ENCODE measurements at regions not wholly inside any gene's neighbourhood (a gene's known extent, or its start where the extent isn't known, plus 50 kb on each side); places are given as distances from the start of the nearest gene placed in this dataset.

- Histone ChIP-seq H3K9me3 (ENCODE audit: low read length) (no peaks in the 10 kb centered on the region), H3K4me1 (ENCODE audit: insufficient read depth, low read length) (no peaks in the 10 kb centered on the region), H3K4me3 (ENCODE audit: low read length) (no peak overlapping the region), H3K36me3 (ENCODE audit: insufficient read depth, low read length) (no peaks in the 10 kb centered on the region), H3K27me3 (ENCODE audit: insufficient read depth, low read length, poor library complexity, severe bottlenecking) (no peaks in the 10 kb centered on the region), H3K27ac (ENCODE audit: low read depth, low read length) (no peak overlapping the region)
- peaks cover 0 to 6% (median 5%) of the 10 kb centered on the region in 3 donors for H3K4me1 Mint-ChIP-seq
- no peak overlapping the region for H3K4me3 Mint-ChIP-seq
- H3K9me3 Mint-ChIP-seq, result no peaks in the 10 kb centered on the region
- ChIA-PET POLR2A (no interaction called here), CTCF (interaction anchor here (1.1 kb wide), 1 partner anchor 23 kb away, joined by 3 read pairs; no protein-coding TSS in a partner anchor)
- H3K36me3 Mint-ChIP-seq, result peaks cover 0 to 6% (median 0%) of the 10 kb centered on the region in 3 donors
- H3K27ac Mint-ChIP-seq, result no peak overlapping the region
- no peak for DNase-seq
- H3K27me3 Mint-ChIP-seq, result peaks cover 0 to 3% of the 10 kb centered on the region in 2 donors
These were observed 54.5 kb upstream of the KCNMB1 start for GRCh38 chr5:170443624-170444023.

GRCh38 chr5:170442921-170443320 lies 53.8 kb upstream of the KCNMB1 start:
- Mint-ChIP-seq H3K4me3 (no peak overlapping the region), H3K36me3 (peaks cover 0 to 4% (median 0%) of the 10 kb centered on the region in 3 donors), H3K27ac (no peak overlapping the region), H3K4me1 (peaks cover 0 to 6% (median 5%) of the 10 kb centered on the region in 3 donors), H3K9me3 (no peaks in the 10 kb centered on the region), H3K27me3 (peaks cover 0 to 3% of the 10 kb centered on the region in 2 donors)
- H3K4me3 ChIP-seq (ENCODE audit: low read length), result no peak overlapping the region
- no peaks in the 10 kb centered on the region for H3K27me3 ChIP-seq (ENCODE audit: insufficient read depth, low read length, poor library complexity, severe bottlenecking)
- ChIA-PET POLR2A (no interaction called here), CTCF (interaction anchor here (0.9 kb wide), 1 partner anchor 12 kb away, joined by 3 read pairs; no protein-coding TSS in a partner anchor)
- H3K4me1 ChIP-seq (ENCODE audit: insufficient read depth, low read length), result no peaks in the 10 kb centered on the region
- H3K9me3 ChIP-seq (ENCODE audit: low read length), result no peaks in the 10 kb centered on the region
- DNase-seq, result no peak
- no peaks in the 10 kb centered on the region for H3K36me3 ChIP-seq (ENCODE audit: insufficient read depth, low read length)
- H3K27ac ChIP-seq (ENCODE audit: low read depth, low read length), result no peak overlapping the region

GRCh38 chr5:170442391-170442790 lies 53.2 kb upstream of the KCNMB1 start:
- CTCF ChIA-PET, result interaction anchor here (0.9 kb wide), 1 partner anchor 13 kb away, joined by 3 read pairs; no protein-coding TSS in a partner anchor
- H3K4me1 Mint-ChIP-seq, result peaks cover 0 to 6% (median 5%) of the 10 kb centered on the region in 3 donors
- DNase-seq, result no peak

GRCh38 chr5:170441393-170441784 lies 52.2 kb upstream of the KCNMB1 start:
- no peaks in the 10 kb centered on the region for H3K4me1 ChIP-seq (ENCODE audit: insufficient read depth, low read length)
- no peak overlapping the region for H3K27ac ChIP-seq (ENCODE audit: low read depth, low read length)
- H3K27me3 ChIP-seq (ENCODE audit: insufficient read depth, low read length, poor library complexity, severe bottlenecking), result no peaks in the 10 kb centered on the region
- no peak overlapping the region for H3K4me3 ChIP-seq (ENCODE audit: low read length)
- ChIA-PET CTCF (no interaction called here), POLR2A (no interaction called here)
- Mint-ChIP-seq H3K4me1 (peaks cover 0 to 6% (median 5%) of the 10 kb centered on the region in 3 donors), H3K9me3 (no peaks in the 10 kb centered on the region), H3K36me3 (no peaks in the 10 kb centered on the region), H3K27me3 (peaks cover 0 to 2% of the 10 kb centered on the region in 2 donors), H3K27ac (no peak overlapping the region), H3K4me3 (no peak overlapping the region)
- DNase-seq, result no peak
- no peaks in the 10 kb centered on the region for H3K9me3 ChIP-seq (ENCODE audit: low read length)
- H3K36me3 ChIP-seq (ENCODE audit: insufficient read depth, low read length), result no peaks in the 10 kb centered on the region

More at GRCh38 chr5:170442391-170442790, 53.2 kb upstream of the KCNMB1 start:
- H3K9me3 Mint-ChIP-seq, result no peaks in the 10 kb centered on the region
- Histone ChIP-seq H3K9me3 (ENCODE audit: low read length) (no peaks in the 10 kb centered on the region), H3K36me3 (ENCODE audit: insufficient read depth, low read length) (no peaks in the 10 kb centered on the region), H3K27ac (ENCODE audit: low read depth, low read length) (no peak overlapping the region), H3K4me1 (ENCODE audit: insufficient read depth, low read length) (no peaks in the 10 kb centered on the region), H3K27me3 (ENCODE audit: insufficient read depth, low read length, poor library complexity, severe bottlenecking) (no peaks in the 10 kb centered on the region), H3K4me3 (ENCODE audit: low read length) (no peak overlapping the region)
- no peak overlapping the region for H3K27ac Mint-ChIP-seq
- H3K27me3 Mint-ChIP-seq, result no peaks in the 10 kb centered on the region
- POLR2A ChIA-PET, result no interaction called here
- H3K36me3 Mint-ChIP-seq, result no peaks in the 10 kb centered on the region
- H3K4me3 Mint-ChIP-seq, result no peak overlapping the region

- no peaks in the 10 kb centered on the region for H3K4me1 ChIP-seq (ENCODE audit: insufficient read depth, low read length)
- H3K4me3 ChIP-seq (ENCODE audit: low read length), result no peak overlapping the region
- no peaks in the 10 kb centered on the region for H3K9me3 ChIP-seq (ENCODE audit: low read length)
- Mint-ChIP-seq H3K4me3 (no peak overlapping the region), H3K27me3 (peaks cover 0 to 2% of the 10 kb centered on the region in 2 donors), H3K4me1 (peaks cover 0 to 6% (median 5%) of the 10 kb centered on the region in 3 donors), H3K36me3 (no peaks in the 10 kb centered on the region), H3K27ac (no peak overlapping the region), H3K9me3 (no peaks in the 10 kb centered on the region)
- no peak overlapping the region for H3K27ac ChIP-seq (ENCODE audit: low read depth, low read length)
- POLR2A ChIA-PET, result no interaction called here
- CTCF ChIA-PET, result interaction anchor here (0.9 kb wide), 1 partner anchor 233 kb away, joined by 3 read pairs; no protein-coding TSS in a partner anchor
- no peak for DNase-seq
- no peaks in the 10 kb centered on the region for H3K27me3 ChIP-seq (ENCODE audit: insufficient read depth, low read length, poor library complexity, severe bottlenecking)
- no peaks in the 10 kb centered on the region for H3K36me3 ChIP-seq (ENCODE audit: insufficient read depth, low read length)
These were observed 51.7 kb upstream of the KCNMB1 start for GRCh38 chr5:170440771-170441392.

- no peak overlapping the region for H3K4me3 Mint-ChIP-seq
- Histone ChIP-seq H3K36me3 (ENCODE audit: insufficient read depth, low read length) (no peaks in the 10 kb centered on the region), H3K27ac (ENCODE audit: low read depth, low read length) (no peak overlapping the region), H3K9me3 (ENCODE audit: low read length) (no peaks in the 10 kb centered on the region), H3K4me3 (ENCODE audit: low read length) (no peak overlapping the region), H3K4me1 (ENCODE audit: insufficient read depth, low read length) (no peaks in the 10 kb centered on the region), H3K27me3 (ENCODE audit: insufficient read depth, low read length, poor library complexity, severe bottlenecking) (no peaks in the 10 kb centered on the region)
- ChIA-PET CTCF (no interaction called here), POLR2A (no interaction called here)
- H3K4me1 Mint-ChIP-seq, result peaks cover 0 to 3% (median 2%) of the 10 kb centered on the region in 3 donors
- no peaks in the 10 kb centered on the region for H3K36me3 Mint-ChIP-seq
- no peaks in the 10 kb centered on the region for H3K9me3 Mint-ChIP-seq
- H3K27ac Mint-ChIP-seq, result no peak overlapping the region
- peaks cover 0 to 2% of the 10 kb centered on the region in 2 donors for H3K27me3 Mint-ChIP-seq
- DNase-seq, result no peak
These were observed 50.7 kb upstream of the KCNMB1 start for GRCh38 chr5:170439944-170440269.

GRCh38 chr5:170439223-170439943 lies 50.2 kb upstream of the KCNMB1 start:
- Mint-ChIP-seq H3K36me3 (no peaks in the 10 kb centered on the region), H3K9me3 (no peaks in the 10 kb centered on the region), H3K27ac (no peak overlapping the region), H3K4me1 (no peaks in the 10 kb centered on the region), H3K27me3 (peaks cover 0 to 2% of the 10 kb centered on the region in 2 donors), H3K4me3 (no peak overlapping the region)
- ChIA-PET POLR2A (interaction anchor here (0.7 kb wide), 1 partner anchor 772 kb away, joined by 3 read pairs; no protein-coding TSS in a partner anchor), CTCF (no interaction called here)
- Histone ChIP-seq H3K4me1 (ENCODE audit: insufficient read depth, low read length) (no peaks in the 10 kb centered on the region), H3K9me3 (ENCODE audit: low read length) (no peaks in the 10 kb centered on the region), H3K36me3 (ENCODE audit: insufficient read depth, low read length) (no peaks in the 10 kb centered on the region), H3K27me3 (ENCODE audit: insufficient read depth, low read length, poor library complexity, severe bottlenecking) (no peaks in the 10 kb centered on the region), H3K27ac (ENCODE audit: low read depth, low read length) (no peak overlapping the region), H3K4me3 (ENCODE audit: low read length) (no peak overlapping the region)
- DNase-seq, result no peak
